ENCODE measurements at regions not wholly inside any gene's neighbourhood (a gene's known extent, or its start where the extent isn't known, plus 50 kb on each side); places are given as distances from the start of the nearest gene placed in this dataset.

GRCh38 chr3:3516996-3517395 lies 282.2 kb upstream of the LRRN1 start:
- ATAC-seq, result no peak
- DNase-seq (ENCODE audit: low read depth in 1 of 2, low spot score in 1 of 2), result no peak
- 17% methylated on average over 4 of the region's 4 CpGs for WGBS (ENCODE audit: missing lambda C conversion rate)
- no peak overlapping the region for H3K27ac ChIP-seq
- no peak overlapping the region for H3K4me2 ChIP-seq
- ChIA-PET POLR2A (no interaction called here), CTCF (no interaction called here)
- no peak overlapping the region for H3K4me3 ChIP-seq
- no peaks in the 10 kb centered on the region for H3K4me1 ChIP-seq
- TF ChIP-seq JUN (IDR thresholded peaks at IDR 0.05), result no peak
- no peak for TF ChIP-seq EHMT2 (IDR thresholded peaks at IDR 0.05; ENCODE audit: low read depth)
- TF ChIP-seq POLR2AphosphoS2 (conservative IDR thresholded peaks at IDR 0.05; ENCODE audit: low read length), result no peak
- no peak for TF ChIP-seq POLR2A (IDR thresholded peaks at IDR 0.05; ENCODE audit: low read length)
- no peak for TF ChIP-seq KDM5A (IDR thresholded peaks at IDR 0.05)
- no peak for TF ChIP-seq NFE2L2 (conservative IDR thresholded peaks at IDR 0.05; ENCODE audit: low read length)
- no peak for TF ChIP-seq SMC3 (IDR thresholded peaks at IDR 0.05)
- TF ChIP-seq CEBPB (IDR thresholded peaks at IDR 0.05), result no peak
- no peak for TF ChIP-seq MAZ (IDR thresholded peaks at IDR 0.05; ENCODE audit: borderline replicate concordance, low read depth, low read length)
- TF ChIP-seq EHF (CRISPR knock-in tag; IDR thresholded peaks at IDR 0.05), result no peak
- TF ChIP-seq MAFK (IDR thresholded peaks at IDR 0.05; ENCODE audit: partially characterized antibody), result no peak
- TF ChIP-seq MAX (IDR thresholded peaks at IDR 0.05), result no peak
- TF ChIP-seq RCOR1 (IDR thresholded peaks at IDR 0.05; ENCODE audit: low read depth, low read length), result no peak
- no peak for TF ChIP-seq NPAS2 (CRISPR knock-in tag; IDR thresholded peaks at IDR 0.05; ENCODE audit: borderline replicate concordance)
- no peak for TF ChIP-seq CTCF (IDR thresholded peaks at IDR 0.05)
- no peak for TF ChIP-seq HMGXB4 (CRISPR knock-in tag; IDR thresholded peaks at IDR 0.05; ENCODE audit: borderline replicate concordance)
- no peak for TF ChIP-seq HOXA7 (CRISPR knock-in tag; IDR thresholded peaks at IDR 0.05)
- TF ChIP-seq FOSL2 (IDR thresholded peaks at IDR 0.05), result no peak
- no peak for TF ChIP-seq FOSL2 (CRISPR knock-in tag; IDR thresholded peaks at IDR 0.05)
- TF ChIP-seq RFX5 (IDR thresholded peaks at IDR 0.05), result no peak
- no peak for FAIRE-seq
- no peaks in the 10 kb centered on the region for H3K9me3 ChIP-seq

GRCh38 chr3:3516384-3516783 lies 282.8 kb upstream of the LRRN1 start:
- no peak for ATAC-seq
- POLR2A ChIA-PET, result no interaction called here
- H3K4me3 ChIP-seq, result no peak overlapping the region
- no peak overlapping the region for H3K4me2 ChIP-seq
- TF ChIP-seq EHMT2 (IDR thresholded peaks at IDR 0.05; ENCODE audit: low read depth) (no peak), EHF (CRISPR knock-in tag; IDR thresholded peaks at IDR 0.05) (no peak), CTCF (IDR thresholded peaks at IDR 0.05) (no peak), RFX5 (IDR thresholded peaks at IDR 0.05) (no peak), KDM5A (IDR thresholded peaks at IDR 0.05) (no peak)
- no peaks in the 10 kb centered on the region for H3K4me1 ChIP-seq
- CTCF ChIA-PET, result no interaction called here
- no peak overlapping the region for H3K27ac ChIP-seq
- no peak for DNase-seq (ENCODE audit: low read depth in 1 of 2, low spot score in 1 of 2)
- no peaks in the 10 kb centered on the region for H3K9me3 ChIP-seq
- no peak for FAIRE-seq

GRCh38 chr3:3509665-3510064 lies 289.6 kb upstream of the LRRN1 start:
- H3K4me1 ChIP-seq, result no peaks in the 10 kb centered on the region
- no peak for DNase-seq (ENCODE audit: low read depth in 1 of 2, low spot score in 1 of 2)
- WGBS (ENCODE audit: missing lambda C conversion rate), result 15% methylated on average over 6 of the region's 6 CpGs
- no peak for FAIRE-seq
- no peaks in the 10 kb centered on the region for H3K9me3 ChIP-seq
- POLR2A ChIA-PET, result no interaction called here
- H3K27ac ChIP-seq, result no peak overlapping the region
- CTCF ChIA-PET, result no interaction called here
- no peak overlapping the region for H3K4me2 ChIP-seq
- H3K4me3 ChIP-seq, result no peak overlapping the region
- ATAC-seq, result no peak
- TF ChIP-seq GATA3 (IDR thresholded peaks at IDR 0.05; ENCODE audit: borderline replicate concordance), result no peak
- TF ChIP-seq JUN (IDR thresholded peaks at IDR 0.05), result no peak
- no peak for TF ChIP-seq EHF (CRISPR knock-in tag; IDR thresholded peaks at IDR 0.05)
- no peak for TF ChIP-seq HEYL (CRISPR knock-in tag; IDR thresholded peaks at IDR 0.05)
- no peak for TF ChIP-seq KDM5A (IDR thresholded peaks at IDR 0.05)
- no peak for TF ChIP-seq RAD21 (conservative IDR thresholded peaks at IDR 0.05 in 1 of 2, IDR thresholded peaks at IDR 0.05 in 1 of 2)
- TF ChIP-seq TFCP2L1 (CRISPR knock-in tag; IDR thresholded peaks at IDR 0.05), result no peak
- TF ChIP-seq ZC3H11A (IDR thresholded peaks at IDR 0.05), result no peak
- TF ChIP-seq ZSCAN20 (CRISPR knock-in tag; IDR thresholded peaks at IDR 0.05), result no peak
- no peak for TF ChIP-seq POLR2AphosphoS2 (conservative IDR thresholded peaks at IDR 0.05; ENCODE audit: low read length)
- no peak for TF ChIP-seq CBX2 (IDR thresholded peaks at IDR 0.05; ENCODE audit: borderline replicate concordance, low read depth)
- TF ChIP-seq JUNB (IDR thresholded peaks at IDR 0.05), result no peak
- no peak for TF ChIP-seq ESRRA (IDR thresholded peaks at IDR 0.05; ENCODE audit: borderline replicate concordance, low read length)
- TF ChIP-seq POLR2A (IDR thresholded peaks at IDR 0.05; ENCODE audit: low read length), result no peak
- no peak for TF ChIP-seq CHD4 (IDR thresholded peaks at IDR 0.05; ENCODE audit: borderline replicate concordance)
- no peak for TF ChIP-seq ZFP36 (IDR thresholded peaks at IDR 0.05; ENCODE audit: borderline replicate concordance, partially characterized antibody)
- TF ChIP-seq CEBPB (IDR thresholded peaks at IDR 0.05), result no peak
- TF ChIP-seq FOXS1 (CRISPR knock-in tag; IDR thresholded peaks at IDR 0.05), result no peak
- no peak for TF ChIP-seq FOSL2 (IDR thresholded peaks at IDR 0.05)
- TF ChIP-seq FOSL2 (CRISPR knock-in tag; IDR thresholded peaks at IDR 0.05), result no peak

Measured in A549 (cell line).